Brain microvascular endothelial cell (primary cell): ENCODE measurements at regions not wholly inside any gene's neighbourhood (a gene's known extent, or its start where the extent isn't known, plus 50 kb on each side); places are given as distances from the start of the nearest gene placed in this dataset.
"Not testable (repeated sequence)": the region's sequence is repeated elsewhere in the genome, so short reads cannot be mapped to it uniquely, and the experiment has no call there.

ENCODE experiments used
- DNase-seq: peaks from one replicate; pipeline ENCODE4 v3.0.0-alpha.2; 2020
- H3K27ac ChIP-seq: fragments of 250-450 bp; sonication (Bioruptor Pico); 2 replicates; pipeline ENCODE4 v1.5.1; 2020; ENCODE audit warnings: mild to moderate bottlenecking, moderate library complexity
- H3K27me3 ChIP-seq: fragments of 250-450 bp; sonication (Bioruptor Pico); replicated peaks from 2 replicates; pipeline ENCODE4 v1.5.1; 2020; ENCODE audit warnings: mild to moderate bottlenecking
- H3K36me3 ChIP-seq: fragments of 250-450 bp; sonication (Bioruptor Pico); replicated peaks from 2 replicates; pipeline ENCODE4 v1.5.1; 2020; ENCODE audit warnings: mild to moderate bottlenecking
- H3K4me3 ChIP-seq: 2 replicates; pipeline ENCODE4 v1.5.1; 2011; ENCODE audit warnings: low read depth, mild to moderate bottlenecking, control low read depth, low read length, moderate library complexity
- CTCF ChIP-seq: IDR thresholded peaks from 2 replicates; pipeline ENCODE4 v1.5.1; 2011; ENCODE audit warnings: low read depth, mild to moderate bottlenecking, moderate library complexity, low read length, control low read depth, inconsistent platforms; ENCODE audit errors: missing control alignments
- in situ Hi-C: cut with HindIII; loops from 2 replicates; pipeline ENCODE4 v1.10.0; 2017; ENCODE audit warnings: low sequenced_read_pairs, low pct_ligation_motif_present

GRCh38 chr2:10196948-10197696 is 74.6 kb downstream of the RRM2 start:
- in situ Hi-C loops, result no loop called here
- Histone ChIP-seq H3K4me3 (no peak overlapping the region), H3K27ac (no peak overlapping the region), H3K27me3 (no peaks in the 10 kb centered on the region), H3K36me3 (no peaks in the 10 kb centered on the region)
- TF ChIP-seq CTCF, result no peak
- DNase-seq, result no peak

- Histone ChIP-seq H3K36me3 (no peaks in the 10 kb centered on the region), H3K4me3 (no peak overlapping the region), H3K27ac (no peak overlapping the region), H3K27me3 (no peaks in the 10 kb centered on the region)
- no peak for DNase-seq
- in situ Hi-C loops, result no loop called here
- no peak for TF ChIP-seq CTCF
Observed at GRCh38 chr2:10197697-10198076, 75.1 kb downstream of the RRM2 start.

GRCh38 chr2:10198482-10198881 is 75.9 kb downstream of the RRM2 start:
- H3K36me3 ChIP-seq, H3K27ac ChIP-seq, H3K27me3 ChIP-seq, DNase-seq, in situ Hi-C loops, H3K4me3 ChIP-seq: not testable (repeated sequence)

- Histone ChIP-seq H3K27ac (no peak overlapping the region), H3K36me3 (no peaks in the 10 kb centered on the region), H3K27me3 (no peaks in the 10 kb centered on the region), H3K4me3 (no peak overlapping the region)
- no peak for TF ChIP-seq CTCF
- in situ Hi-C loops, result no loop called here
- DNase-seq, result no peak
Observed at GRCh38 chr2:10201201-10201600, 78.7 kb downstream of the RRM2 start.

- no peak overlapping the region for H3K27ac ChIP-seq
- TF ChIP-seq CTCF, result no peak
- no peak for DNase-seq
- in situ Hi-C loops, result no loop called here
- H3K36me3 ChIP-seq, result no peaks in the 10 kb centered on the region
- no peaks in the 10 kb centered on the region for H3K27me3 ChIP-seq
- H3K4me3 ChIP-seq, result no peak overlapping the region
Observed at GRCh38 chr2:10202131-10202665, 79.7 kb downstream of the RRM2 start.

GRCh38 chr2:10204326-10205161 is 82.0 kb downstream of the RRM2 start:
- H3K36me3 ChIP-seq, result no peaks in the 10 kb centered on the region
- H3K27me3 ChIP-seq, result no peaks in the 10 kb centered on the region
- no peak for DNase-seq
- TF ChIP-seq CTCF, result no peak
- in situ Hi-C loops, result no loop called here
- H3K27ac ChIP-seq, result no peak overlapping the region
- no peak overlapping the region for H3K4me3 ChIP-seq
